NCI-H226 (cell line): ENCODE measurements at regions not wholly inside any gene's neighbourhood (a gene's known extent, or its start where the extent isn't known, plus 50 kb on each side); places are given as distances from the start of the nearest gene placed in this dataset.
A peak's percentile ranks its signal among the peaks of the same experiment; 100 is the strongest.

ENCODE experiments used
- DNase-seq: peaks from one replicate; pipeline ENCODE4 v3.0.0-alpha.2; 2015

DNA sequence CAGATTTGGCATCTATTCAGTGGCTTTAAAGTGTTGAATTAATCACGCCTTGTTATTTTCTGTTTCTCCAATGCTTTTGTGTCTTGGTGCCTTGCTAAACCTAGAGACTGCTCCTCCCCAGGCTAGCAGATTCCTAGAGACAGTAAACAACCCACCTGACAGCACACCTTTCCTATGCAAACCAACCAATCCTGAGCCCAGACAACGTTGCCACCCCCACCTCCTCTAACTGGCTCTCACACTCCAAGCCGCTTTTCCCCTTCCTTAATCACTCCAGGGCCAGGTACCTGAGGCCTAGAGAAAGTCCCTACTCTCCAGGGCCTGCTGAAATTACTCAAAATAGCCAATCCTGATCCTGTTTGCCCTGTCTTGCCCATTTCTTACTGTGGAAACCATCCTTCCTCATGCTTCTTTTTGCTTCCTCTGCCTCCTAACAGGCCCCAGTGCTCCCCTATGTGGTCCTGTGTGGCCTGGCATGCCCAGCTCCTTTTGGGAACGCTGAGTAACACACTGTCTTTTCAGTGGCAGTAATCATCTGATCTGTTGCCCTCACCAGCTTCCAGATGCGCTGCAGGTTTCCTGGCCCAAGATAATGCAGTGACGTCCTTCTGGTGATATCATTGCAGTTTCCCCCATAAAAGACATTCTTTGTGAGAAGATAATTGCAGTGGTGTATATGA lies 53.4 kb downstream of the GAS1 start:
- no peak for DNase-seq

GRCh38 chr9:86892576-86892975 lies 54.7 kb downstream of the GAS1 start:
- DNase-seq: peak; percentile 79

DNA sequence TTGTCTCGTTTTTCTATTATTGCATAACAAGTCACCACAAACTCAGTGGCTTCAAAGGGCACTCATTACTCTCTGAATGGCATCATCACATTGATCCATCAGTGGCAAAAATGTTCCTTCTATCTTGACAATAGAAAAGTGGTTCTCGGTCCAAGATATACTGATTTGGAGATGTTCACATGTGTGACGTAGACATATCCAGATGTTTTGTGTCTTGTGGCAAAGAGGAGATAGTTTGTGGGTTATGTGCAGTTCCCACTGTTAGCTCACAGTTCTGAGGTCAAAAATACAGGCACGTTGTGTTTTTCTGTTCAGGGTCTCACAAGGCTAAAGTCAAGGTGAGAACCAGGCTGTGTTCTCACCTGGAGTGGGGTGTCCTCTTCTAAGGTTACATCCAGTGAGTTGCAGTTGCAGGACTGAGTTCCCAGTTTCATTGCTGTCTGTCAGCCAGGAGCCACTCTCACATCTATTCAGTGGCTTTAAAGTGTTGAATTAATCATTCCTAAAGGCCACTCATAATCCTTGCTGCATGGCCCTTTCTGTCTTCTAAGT lies 55.3 kb downstream of the GAS1 start:
- DNase-seq: no peak

DNA sequence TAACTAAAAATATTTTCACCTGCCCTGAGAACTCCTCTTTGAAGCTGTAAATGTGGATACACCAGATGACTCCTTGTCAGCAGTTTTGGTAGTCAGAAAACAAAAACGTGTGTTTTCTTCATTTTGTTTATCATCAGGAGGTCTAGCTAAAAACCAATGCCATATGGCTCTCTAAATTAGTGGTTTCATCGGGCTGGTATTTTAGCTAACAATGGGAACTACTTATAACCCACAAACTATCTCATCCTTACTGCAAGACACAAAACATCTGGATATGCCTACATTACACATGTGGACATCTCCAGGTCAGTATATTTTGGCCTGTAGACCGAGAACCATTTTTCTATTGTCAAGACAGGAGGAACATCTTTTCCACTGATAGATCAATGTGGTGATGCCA lies 56.2 kb downstream of the GAS1 start:
- DNase-seq: no peak

GRCh38 chr9:86885232-86885631 lies 62.1 kb downstream of the GAS1 start:
- DNase-seq: no peak

GRCh38 chr9:86876621-86877196 lies 70.6 kb downstream of the GAS1 start:
- DNase-seq: no peak

DNA sequence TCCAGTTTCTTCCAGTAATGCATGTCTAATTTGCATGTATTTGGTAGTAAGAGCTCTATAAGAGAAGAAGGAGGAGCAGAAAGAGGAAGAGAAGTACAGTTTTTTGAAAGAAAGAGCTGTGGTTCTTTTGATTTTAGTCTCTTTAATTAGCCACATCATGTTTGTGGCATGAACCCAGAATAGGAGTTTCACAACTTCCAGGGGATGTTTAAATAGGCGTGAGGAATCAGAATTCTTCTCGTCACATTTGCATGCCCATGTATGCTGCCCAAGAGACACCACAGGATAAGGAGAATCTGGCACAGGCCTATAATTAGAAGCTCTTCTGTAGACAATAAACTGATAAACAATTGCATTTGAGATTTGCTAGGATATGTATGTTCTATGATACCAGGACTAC lies 78.7 kb downstream of the GAS1 start:
- no peak for DNase-seq

- DNase-seq: no peak
These were observed 79.4 kb downstream of the GAS1 start for GRCh38 chr9:86867804-86868313.

GRCh38 chr9:86865952-86866351 lies 81.4 kb downstream of the GAS1 start:
- no peak for DNase-seq

GRCh38 chr9:86860006-86860405 lies 87.3 kb downstream of the GAS1 start:
- DNase-seq: no peak

- DNase-seq: no peak
These were observed 88.2 kb downstream of the GAS1 start for GRCh38 chr9:86859056-86859455.

DNA sequence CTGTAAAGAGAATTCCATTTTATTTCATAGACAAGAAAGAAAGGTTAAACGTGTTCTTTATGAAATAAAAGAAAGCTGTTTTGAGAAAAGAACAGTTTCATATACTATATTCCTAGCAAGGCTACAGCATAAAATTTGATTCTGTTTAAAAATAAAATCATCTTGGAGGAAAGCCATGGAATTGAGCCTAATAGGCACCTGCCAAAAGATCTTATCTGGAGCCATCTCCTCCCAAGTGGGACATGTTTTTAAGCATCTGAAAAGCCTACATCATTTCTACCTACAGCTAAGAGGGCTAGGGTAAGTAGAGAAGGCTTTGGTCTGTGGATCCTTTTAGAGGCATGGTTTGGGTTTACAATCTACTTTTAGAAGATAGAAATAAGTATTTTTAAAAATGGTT lies 89.3 kb downstream of the GAS1 start:
- no peak for DNase-seq

DNA sequence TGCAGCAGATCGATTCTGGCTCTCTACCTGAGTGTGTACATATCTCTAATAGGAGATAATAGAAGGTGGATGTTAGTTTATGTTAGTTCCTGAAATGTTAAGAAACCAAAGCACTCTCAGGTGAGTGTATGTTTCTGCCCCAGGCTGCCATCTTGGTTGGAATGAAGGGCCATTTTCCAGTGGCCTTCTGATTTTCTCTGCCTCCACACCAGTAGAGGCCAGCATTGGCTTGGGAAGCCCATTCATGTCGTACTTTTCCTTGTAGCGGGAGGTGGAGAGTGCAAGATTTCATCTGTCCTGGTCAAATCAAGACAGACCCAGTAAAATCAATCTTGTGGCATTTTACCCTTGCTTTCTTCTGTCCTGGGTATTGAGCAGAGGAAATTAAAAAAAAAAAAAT lies 91.0 kb downstream of the GAS1 start:
- no peak for DNase-seq

DNA sequence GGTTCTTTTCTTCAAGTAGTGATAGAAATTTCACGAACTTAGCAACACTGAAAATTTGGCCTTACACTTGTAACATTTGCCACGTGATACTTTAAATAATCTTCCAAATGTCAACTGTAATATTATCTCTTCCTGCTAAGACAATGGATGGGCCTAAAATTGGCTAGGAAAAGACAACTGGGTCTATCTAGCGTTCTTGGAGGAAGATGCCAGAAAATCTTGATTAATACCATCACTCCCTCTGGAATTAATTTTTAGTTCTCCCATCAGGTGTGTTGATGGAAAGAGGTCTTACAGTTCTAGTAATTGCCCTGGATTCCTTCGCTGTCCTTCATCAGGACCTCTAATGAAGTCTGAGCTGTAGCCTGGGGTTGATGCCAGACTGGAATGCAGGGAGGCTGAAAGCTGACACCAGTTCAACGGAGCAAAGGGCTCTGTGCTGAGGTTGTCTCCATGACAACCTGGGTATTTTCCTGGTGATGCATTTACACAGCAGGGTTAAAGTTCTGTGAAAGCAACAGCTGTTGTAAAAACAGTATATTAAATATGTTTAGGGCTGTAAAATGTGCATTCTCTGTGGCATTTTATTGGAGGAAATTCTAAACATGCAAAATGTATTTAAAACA lies 92.3 kb downstream of the GAS1 start:
- DNase-seq: peak; percentile 68

DNA sequence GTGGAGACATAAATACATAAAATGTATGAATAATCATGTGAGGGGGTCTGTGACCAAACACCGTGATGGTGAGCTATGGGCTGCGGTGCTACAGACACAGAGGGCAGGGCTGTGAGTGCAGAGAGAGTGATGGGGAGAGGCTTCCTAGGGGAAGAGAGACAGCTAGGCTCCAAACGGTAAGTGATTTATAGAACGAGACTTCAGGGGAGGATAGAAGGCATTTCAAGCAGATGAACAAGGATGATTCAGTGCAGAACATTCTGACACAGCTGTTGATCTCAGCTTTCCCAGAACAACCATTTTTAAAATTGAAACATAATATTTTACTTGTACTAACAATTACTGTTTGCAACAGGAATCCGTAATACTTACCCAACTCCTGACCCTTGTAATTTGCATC lies 100.7 kb downstream of the GAS1 start:
- DNase-seq: no peak

GRCh38 chr9:86843206-86843605 lies 104.1 kb downstream of the GAS1 start:
- DNase-seq: no peak

DNA sequence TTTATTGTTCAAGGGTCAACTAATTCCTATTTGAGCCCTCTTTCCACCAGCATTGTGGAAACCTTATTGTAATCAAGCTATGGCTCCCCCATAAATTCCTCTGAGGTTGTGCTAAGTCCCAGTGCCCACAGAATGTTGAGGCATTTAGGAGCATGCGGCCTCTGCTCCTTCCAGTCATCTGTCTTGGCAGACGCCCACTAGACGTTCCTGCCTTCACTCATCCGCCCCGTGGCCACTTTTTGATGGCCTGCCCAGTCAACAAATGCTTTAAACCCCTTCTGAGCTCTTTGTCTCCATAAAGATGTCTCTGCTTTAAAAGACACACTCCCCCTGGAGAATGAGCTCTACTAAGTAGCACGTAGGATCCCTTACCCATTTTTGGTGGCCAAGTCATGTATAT lies 104.7 kb downstream of the GAS1 start:
- no peak for DNase-seq

GRCh38 chr9:86839522-86839921 lies 107.8 kb downstream of the GAS1 start:
- no peak for DNase-seq

DNA sequence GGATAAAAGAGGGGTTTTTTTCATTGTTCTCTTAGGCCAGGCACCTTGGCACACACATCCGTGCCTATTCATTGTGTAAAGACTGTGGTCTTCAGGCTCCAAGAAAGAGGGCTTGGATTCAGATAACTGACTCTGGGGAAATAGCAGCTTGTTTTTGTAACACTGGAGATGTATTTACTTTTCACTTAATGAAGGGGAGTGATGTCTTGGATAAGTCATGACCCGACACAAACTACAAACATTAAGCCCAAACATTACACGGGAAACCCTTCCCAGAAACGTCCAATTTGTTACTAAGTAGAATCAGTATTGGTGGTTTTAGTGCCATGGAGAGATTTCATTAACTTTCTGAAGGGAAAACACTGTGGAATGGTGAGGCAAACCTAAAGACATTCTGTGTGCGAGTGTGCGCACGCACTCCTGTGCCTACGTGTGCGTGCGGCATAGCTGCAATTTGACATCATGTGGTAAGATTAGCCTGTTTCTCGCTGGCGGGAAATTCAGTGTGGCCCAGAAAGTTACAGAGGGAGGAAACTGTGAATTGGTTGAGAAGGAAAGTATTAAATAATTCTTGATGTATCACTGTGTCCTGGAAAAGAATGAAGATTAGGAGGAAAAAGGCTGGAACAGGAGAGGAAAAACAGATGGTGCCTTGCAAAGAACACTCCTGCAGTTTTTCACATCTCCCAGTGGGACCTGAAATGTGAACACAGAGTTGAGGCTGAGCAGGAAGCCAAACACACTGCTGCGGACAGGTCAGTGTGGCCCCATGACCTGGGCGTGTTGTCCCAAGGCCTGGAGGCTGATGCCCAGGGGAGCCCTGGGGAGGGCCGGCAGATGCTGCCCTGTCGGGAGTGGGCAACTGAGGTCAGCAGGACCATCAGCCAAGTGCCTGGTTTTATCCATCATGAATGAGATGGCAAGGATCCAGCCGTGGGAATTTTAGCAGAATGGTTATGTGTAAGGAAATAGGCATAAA lies 108.5 kb downstream of the GAS1 start:
- no peak for DNase-seq

DNA sequence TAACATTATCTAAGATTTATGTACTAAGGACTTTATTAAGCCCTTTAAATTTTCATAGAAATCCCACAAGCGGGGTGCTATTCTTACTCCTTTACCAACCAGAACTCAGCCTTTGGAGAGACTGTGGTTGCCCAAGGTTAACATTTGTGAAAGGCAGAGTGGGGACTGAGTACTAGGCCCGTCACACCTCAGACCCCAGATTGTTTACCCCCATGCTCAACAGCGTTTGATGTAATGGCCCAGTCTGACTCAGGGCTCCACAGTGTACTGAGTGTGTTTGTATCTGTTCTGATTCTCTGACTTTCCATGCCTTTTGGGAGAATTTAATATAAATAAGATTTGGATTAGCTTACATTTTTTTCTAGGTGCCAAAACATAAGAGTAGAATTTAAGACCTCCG lies 110.0 kb downstream of the GAS1 start:
- DNase-seq: no peak

GRCh38 chr9:86836797-86837196 lies 110.5 kb downstream of the GAS1 start:
- no peak for DNase-seq

DNA sequence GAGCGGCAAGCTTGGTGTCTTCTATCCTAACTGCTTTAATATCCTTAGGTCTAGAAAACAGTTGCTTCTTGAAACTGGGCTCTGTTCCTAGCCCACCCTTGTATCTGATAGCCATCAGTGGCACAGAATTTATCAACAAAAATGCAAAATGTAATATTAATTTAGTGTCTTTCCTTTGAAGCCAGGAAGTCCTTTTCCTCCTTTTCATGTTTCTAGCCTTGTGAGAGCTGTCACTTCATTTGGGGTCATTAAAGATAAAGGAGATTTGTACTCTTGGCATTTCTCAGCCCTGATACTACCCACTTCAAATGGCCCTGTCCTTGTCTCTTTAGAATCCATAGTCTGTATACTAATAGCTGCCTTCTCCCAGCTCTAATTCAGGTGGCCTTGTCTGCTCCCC lies 111.0 kb downstream of the GAS1 start:
- DNase-seq: no peak

DNA sequence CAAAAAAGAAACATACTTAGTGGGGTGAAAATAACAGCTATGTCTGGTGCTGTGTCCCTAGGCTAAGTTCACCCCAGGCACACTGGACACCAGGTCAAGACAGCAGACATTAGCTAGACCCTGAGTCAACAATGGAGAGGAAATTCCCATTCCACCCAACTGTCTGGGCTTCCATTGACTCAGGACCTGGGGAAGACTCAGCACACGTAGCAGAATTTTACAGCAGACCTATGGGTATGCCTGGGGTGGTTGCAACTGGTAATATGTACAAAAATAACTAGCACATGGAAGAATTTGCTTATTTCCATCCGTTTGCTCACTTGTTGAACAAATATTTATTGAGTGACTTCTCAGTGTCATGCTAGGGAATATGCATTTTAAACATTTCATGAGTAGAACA lies 117.0 kb downstream of the GAS1 start:
- no peak for DNase-seq
